Astrocyte of the cerebellum (primary cell): ENCODE measurements at regions not wholly inside any gene's neighbourhood (a gene's known extent, or its start where the extent isn't known, plus 50 kb on each side); places are given as distances from the start of the nearest gene placed in this dataset.

ENCODE experiments used
- DNase-seq: peaks from one replicate; pipeline ENCODE4 v3.0.0-alpha.2; 2011; ENCODE audit warnings: low read depth
- H3K4me3 ChIP-seq: 2 replicates; pipeline ENCODE4 v1.5.1; 2011; ENCODE audit warnings: mild to moderate bottlenecking, low read depth, low read length, moderate library complexity
- CTCF ChIP-seq: IDR thresholded peaks from 2 replicates; pipeline ENCODE4 v1.5.1; 2012; ENCODE audit warnings: low read length, low read depth, moderate library complexity, mild to moderate bottlenecking; ENCODE audit errors: missing control alignments
- in situ Hi-C: cut with HindIII; loops from 2 replicates; pipeline ENCODE4 v1.10.0; 2017; ENCODE audit warnings: low sequenced_read_pairs

GRCh38 chr4:18751083-18751482 is 729.5 kb upstream of the LCORL start:
- in situ Hi-C loops: no loop called here

GRCh38 chr4:18749391-18749790 is 727.8 kb upstream of the LCORL start:
- no peak for TF ChIP-seq CTCF
- no peak for DNase-seq
- in situ Hi-C loops: no loop called here
- no peak overlapping the region for H3K4me3 ChIP-seq

More at GRCh38 chr4:18751083-18751482, 729.5 kb upstream of the LCORL start:
- TF ChIP-seq CTCF: no peak
- H3K4me3 ChIP-seq: no peak overlapping the region
- DNase-seq: no peak

- no peak overlapping the region for H3K4me3 ChIP-seq
- in situ Hi-C loops: no loop called here
- no peak for TF ChIP-seq CTCF
- DNase-seq: no peak
These were observed 715.0 kb upstream of the LCORL start for GRCh38 chr4:18736551-18736950.

GRCh38 chr4:18735740-18736268 is 714.2 kb upstream of the LCORL start:
- H3K4me3 ChIP-seq: no peak overlapping the region
- in situ Hi-C loops: no loop called here
- no peak for TF ChIP-seq CTCF
- no peak for DNase-seq

- H3K4me3 ChIP-seq: no peak overlapping the region
- in situ Hi-C loops: no loop called here
- no peak for DNase-seq
- no peak for TF ChIP-seq CTCF
These were observed 712.9 kb upstream of the LCORL start for GRCh38 chr4:18734405-18734804.

- DNase-seq: no peak
- no peak for TF ChIP-seq CTCF
- in situ Hi-C loops: no loop called here
- H3K4me3 ChIP-seq: no peak overlapping the region
These were observed 712.4 kb upstream of the LCORL start for GRCh38 chr4:18733961-18734360.
